Activated CD4-positive, alpha-beta T cell treated with anti-CD3 and anti-CD28 coated beads for 36 hours (primary cell): ENCODE measurements at regions not wholly inside any gene's neighbourhood (a gene's known extent, or its start where the extent isn't known, plus 50 kb on each side); places are given as distances from the start of the nearest gene placed in this dataset.

Experiments
- ATAC-seq: fragments of 200-7000 bp; cut with Tn5 transposase; one replicate; pipeline ENCODE4 v1.10.0; 2021; ENCODE audit warnings: mild to moderate bottlenecking, moderate library complexity
- CTCF ChIA-PET: fragments of 350-600 bp; sonication (Branson Sonifier 250); formaldehyde crosslinking; loops from one replicate; lab custom pipeline; 2021; ENCODE audit warnings: antibody characterized with exemption; lab: Charles Lee
- POLR2A ChIA-PET: fragments of 350-600 bp; sonication (Branson Sonifier 250); formaldehyde crosslinking; loops from one replicate; lab custom pipeline; 2021; ENCODE audit warnings: antibody characterized with exemption, inconsistent platforms; lab: Charles Lee
- DNase-seq: peaks from one replicate; pipeline ENCODE4 v3.0.0-alpha.2; 2020
- H3K27ac Mint-ChIP-seq: one replicate; pipeline ENCODE4 v1.8.0; 2021; ENCODE audit warnings: mixed read lengths
- H3K27me3 Mint-ChIP-seq: one replicate; pipeline ENCODE4 v1.8.0; 2021; ENCODE audit warnings: mixed read lengths
- H3K36me3 Mint-ChIP-seq: one replicate; pipeline ENCODE4 v1.8.0; 2021; ENCODE audit warnings: low read depth, mixed read lengths
- H3K4me1 Mint-ChIP-seq: one replicate; pipeline ENCODE4 v1.8.0; 2021; ENCODE audit warnings: mixed read lengths
- H3K4me3 Mint-ChIP-seq: one replicate; pipeline ENCODE4 v1.8.0; 2021; ENCODE audit warnings: mild to moderate bottlenecking, moderate library complexity, mixed read lengths
- H3K9me3 Mint-ChIP-seq: one replicate; pipeline ENCODE4 v1.8.0; 2021; ENCODE audit warnings: low read depth, mixed read lengths
- intact Hi-C, 2 experiments: fragments of 100-400 bp; cut with DNase I in 1 of 2; cut with micrococcal nuclease in 1 of 2; formaldehyde crosslinking; loops; one replicate each; pipeline versions ENCODE4 v1.14.2 to v1.15.1; 2022 to 2024; cut with DNase I, micrococcal nuclease

DNA sequence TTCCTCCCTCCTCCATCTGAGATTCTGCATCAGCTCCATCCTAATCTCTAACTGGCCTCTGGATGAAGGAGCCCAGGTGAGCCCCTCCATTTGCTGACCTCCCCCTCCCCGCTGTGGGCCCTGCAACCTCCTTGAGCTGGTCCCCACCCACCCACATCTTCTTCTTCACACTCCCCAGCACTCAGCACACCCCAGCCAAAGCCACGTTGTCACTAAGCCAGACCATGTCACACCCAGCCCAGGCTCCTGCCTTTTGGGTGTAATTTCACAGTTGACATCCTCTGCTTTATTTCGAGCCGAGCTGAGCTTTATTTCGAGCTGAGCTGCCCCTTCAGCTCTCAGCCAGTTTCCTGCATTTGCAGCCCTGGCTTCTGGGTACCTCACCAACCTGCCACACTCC is 282.7 kb upstream of the TNRC6C start:
- POLR2A ChIA-PET: no interaction called here
- no peak overlapping the region for H3K27ac Mint-ChIP-seq
- no peaks in the 10 kb centered on the region for H3K9me3 Mint-ChIP-seq
- CTCF ChIA-PET: no interaction called here
- ATAC-seq: no peak
- H3K27me3 Mint-ChIP-seq: no peaks in the 10 kb centered on the region
- no peaks in the 10 kb centered on the region for H3K4me1 Mint-ChIP-seq
- intact Hi-C loops: no loop called here
- no peak overlapping the region for H3K4me3 Mint-ChIP-seq
- no peak for DNase-seq
- no peaks in the 10 kb centered on the region for H3K36me3 Mint-ChIP-seq

DNA sequence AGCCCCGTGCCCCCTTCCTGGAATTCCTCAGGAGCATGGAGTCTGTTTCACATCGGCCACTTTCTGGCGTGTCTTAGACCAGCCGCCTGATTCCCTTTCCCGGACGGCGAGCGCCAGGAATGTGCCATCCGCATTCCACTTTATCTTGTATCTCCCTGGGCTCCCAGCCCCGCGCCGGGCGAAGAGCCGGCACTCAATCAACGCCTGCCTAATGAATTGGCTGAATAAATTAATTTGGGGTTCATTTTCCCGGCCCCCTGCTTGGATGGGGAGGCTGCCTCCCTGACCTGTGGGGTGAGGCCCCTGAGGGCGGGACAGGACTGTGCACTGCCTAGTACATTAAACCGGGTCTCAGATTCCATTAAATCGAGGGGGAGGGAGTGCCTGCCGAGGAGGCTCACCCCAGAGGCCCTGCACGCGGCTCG is 282.3 kb upstream of the TNRC6C start:
- Mint-ChIP-seq H3K4me3 (no peak overlapping the region), H3K36me3 (no peaks in the 10 kb centered on the region), H3K9me3 (no peaks in the 10 kb centered on the region), H3K27me3 (no peaks in the 10 kb centered on the region), H3K27ac (no peak overlapping the region), H3K4me1 (no peaks in the 10 kb centered on the region)
- intact Hi-C loops: no loop called here
- ATAC-seq (no peak), DNase-seq (no peak)
- ChIA-PET POLR2A (no interaction called here), CTCF (no interaction called here)

DNA sequence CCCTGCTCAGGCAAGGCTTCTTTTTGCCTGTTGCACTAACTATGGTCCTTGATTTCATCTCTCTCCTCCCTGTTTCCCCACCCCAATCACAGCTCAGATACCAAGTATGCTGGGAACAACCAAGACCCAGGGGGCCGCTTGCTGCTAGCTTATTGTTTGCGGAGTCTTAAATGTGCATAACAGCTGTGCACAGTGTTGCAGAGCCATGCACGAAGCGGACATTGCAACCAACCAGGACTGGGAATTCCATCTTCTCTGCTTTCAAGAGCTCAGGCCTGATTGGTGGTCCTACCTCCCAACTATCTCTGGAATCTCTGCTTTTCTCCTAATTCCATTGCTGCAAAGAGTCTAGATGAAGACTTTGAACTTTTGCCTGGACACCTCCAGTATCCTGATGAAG is 281.3 kb upstream of the TNRC6C start:
- ChIA-PET CTCF (interaction anchor here (0.5 kb wide), 1 partner anchor 19 kb away, joined by 3 read pairs; no protein-coding TSS in a partner anchor), POLR2A (no interaction called here)
- no peaks in the 10 kb centered on the region for H3K9me3 Mint-ChIP-seq
- H3K27ac Mint-ChIP-seq: no peak overlapping the region
- ATAC-seq (no peak), DNase-seq (no peak)
- no peaks in the 10 kb centered on the region for H3K27me3 Mint-ChIP-seq
- H3K36me3 Mint-ChIP-seq: no peaks in the 10 kb centered on the region
- no peaks in the 10 kb centered on the region for H3K4me1 Mint-ChIP-seq
- no peak overlapping the region for H3K4me3 Mint-ChIP-seq
- intact Hi-C loops: no loop called here

DNA sequence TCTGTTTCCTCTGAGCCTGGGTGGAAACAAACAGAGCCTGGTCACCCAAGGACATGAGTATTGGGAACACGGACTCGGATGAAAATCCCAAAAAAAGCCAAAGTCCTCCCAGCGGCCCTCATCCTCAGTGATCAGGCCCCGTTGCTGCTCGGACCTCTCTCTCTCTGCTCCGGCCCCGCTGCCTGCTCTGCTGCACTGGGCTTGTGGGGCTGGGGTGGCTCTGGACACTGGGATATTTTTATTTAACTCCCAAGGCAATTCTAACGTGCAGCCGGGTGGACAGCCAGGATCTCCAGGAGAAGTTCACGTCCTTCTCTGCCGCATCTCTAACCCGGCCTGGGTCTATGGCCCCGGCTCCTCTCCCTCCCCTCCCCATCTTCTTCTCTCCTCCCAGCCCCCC is 280.9 kb upstream of the TNRC6C start:
- H3K36me3 Mint-ChIP-seq: no peaks in the 10 kb centered on the region
- H3K9me3 Mint-ChIP-seq: no peaks in the 10 kb centered on the region
- ChIA-PET CTCF (interaction anchor here (0.5 kb wide), 1 partner anchor 20 kb away, joined by 3 read pairs; no protein-coding TSS in a partner anchor), POLR2A (no interaction called here)
- no peaks in the 10 kb centered on the region for H3K4me1 Mint-ChIP-seq
- no peak for ATAC-seq
- no peak overlapping the region for H3K27ac Mint-ChIP-seq
- intact Hi-C loops: no loop called here
- no peak overlapping the region for H3K4me3 Mint-ChIP-seq
- H3K27me3 Mint-ChIP-seq: no peaks in the 10 kb centered on the region
- DNase-seq: no peak

DNA sequence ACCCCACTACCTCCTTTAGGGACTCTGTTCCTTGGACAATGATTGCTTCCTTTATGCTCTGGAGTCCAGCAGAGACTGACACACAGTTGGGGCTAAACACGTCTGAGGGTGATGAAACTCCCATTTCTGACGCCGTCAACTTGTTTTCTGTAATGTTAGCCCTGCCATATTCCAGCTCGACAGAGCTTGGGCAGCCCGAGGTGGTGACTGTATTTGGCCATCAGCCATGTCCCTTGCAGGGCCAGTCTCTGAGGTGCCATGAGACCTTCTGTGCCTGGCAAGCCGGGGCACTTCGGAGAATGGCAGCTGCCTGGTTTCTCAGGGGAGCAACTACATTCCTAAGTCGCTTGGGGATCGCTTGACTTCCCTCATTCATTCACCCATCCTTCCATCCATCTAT is 278.9 kb upstream of the TNRC6C start:
- peaks cover 2% of the 10 kb centered on the region for H3K27me3 Mint-ChIP-seq
- H3K4me3 Mint-ChIP-seq: no peak overlapping the region
- H3K27ac Mint-ChIP-seq: no peak overlapping the region
- H3K9me3 Mint-ChIP-seq: no peaks in the 10 kb centered on the region
- no peak for DNase-seq
- no peaks in the 10 kb centered on the region for H3K36me3 Mint-ChIP-seq
- H3K4me1 Mint-ChIP-seq: no peaks in the 10 kb centered on the region
- ChIA-PET CTCF (interaction anchor here (0.6 to 1.4 kb wide), 2 partner anchors 9 to 30 kb away, joined by 3 to 4 read pairs; no protein-coding TSS in a partner anchor), POLR2A (no interaction called here)
- ATAC-seq: no peak
- intact Hi-C loops: no loop called here

DNA sequence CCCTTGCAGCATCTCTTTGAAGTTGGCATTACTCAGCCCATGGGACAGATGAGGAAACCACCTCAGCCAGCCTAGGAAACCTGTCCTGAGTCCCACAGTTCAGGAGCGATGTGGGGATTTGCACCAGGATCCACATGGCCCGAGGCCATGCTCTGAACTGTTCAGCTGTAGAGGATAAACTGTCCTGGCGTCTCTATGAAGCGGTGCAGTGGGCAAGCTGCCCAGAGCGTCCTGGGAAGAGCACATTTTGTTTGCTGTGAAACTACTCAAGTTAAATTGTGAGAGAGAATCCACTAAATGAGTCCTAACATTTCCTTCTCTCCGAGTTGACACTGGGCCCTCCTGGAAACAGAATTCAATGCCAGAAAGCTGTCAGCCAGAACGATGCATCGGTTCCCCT is 276.6 kb upstream of the TNRC6C start:
- no peaks in the 10 kb centered on the region for H3K9me3 Mint-ChIP-seq
- H3K27me3 Mint-ChIP-seq: peaks cover 2% of the 10 kb centered on the region
- POLR2A ChIA-PET: no interaction called here
- no peaks in the 10 kb centered on the region for H3K36me3 Mint-ChIP-seq
- ATAC-seq (no peak), DNase-seq (no peak)
- intact Hi-C loops: no loop called here
- no peak overlapping the region for H3K4me3 Mint-ChIP-seq
- no peaks in the 10 kb centered on the region for H3K4me1 Mint-ChIP-seq
- no peak overlapping the region for H3K27ac Mint-ChIP-seq
- CTCF ChIA-PET: no interaction called here

DNA sequence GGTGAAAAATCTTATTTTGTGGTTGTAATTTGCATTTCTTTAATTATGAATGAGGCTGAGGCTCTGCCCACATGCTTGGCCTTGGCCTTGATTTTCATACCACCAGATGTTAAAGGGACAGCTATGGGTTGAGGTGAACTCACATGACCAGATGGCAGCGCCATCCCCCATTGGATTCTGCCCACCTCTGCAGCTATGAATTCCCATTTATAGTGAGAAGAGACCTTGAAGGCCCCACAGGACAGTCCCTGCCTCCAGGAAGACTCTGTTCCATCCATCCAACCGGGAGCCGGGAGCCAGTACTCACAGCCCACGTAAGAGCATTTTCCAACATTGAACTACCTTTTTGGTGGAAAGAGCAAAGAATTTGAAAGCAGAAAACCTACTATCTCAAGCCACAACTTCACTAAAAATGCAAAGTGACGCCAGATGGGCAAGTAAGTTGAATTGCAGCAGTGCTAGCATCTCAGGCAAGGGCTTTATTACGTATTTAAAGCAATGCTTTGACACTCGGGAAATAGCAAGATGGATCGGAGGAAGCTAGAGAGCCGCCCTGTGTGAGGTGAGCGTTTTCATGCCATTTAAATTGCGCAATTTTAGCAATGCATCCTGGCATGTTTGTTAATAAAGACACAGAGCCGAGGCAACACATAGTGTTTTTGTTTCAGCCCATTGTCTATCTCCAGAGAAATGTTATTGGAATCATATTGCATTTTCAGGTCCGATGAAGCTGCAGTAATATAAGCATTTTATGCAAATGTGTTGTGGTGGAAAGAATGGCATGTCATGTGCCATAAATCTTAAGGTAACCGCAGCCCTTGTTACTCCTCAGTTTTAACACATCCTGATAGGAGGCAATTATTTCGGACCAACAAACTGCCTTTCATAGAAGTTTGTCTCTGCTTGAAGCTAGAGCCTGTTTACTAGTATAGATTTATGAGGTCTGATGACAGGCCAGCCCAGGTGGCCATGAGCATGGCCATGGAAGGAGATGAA is 273.4 kb upstream of the TNRC6C start:
- CTCF ChIA-PET: interaction anchor here (0.9 kb wide), 1 partner anchor 122 kb away, joined by 3 read pairs; no protein-coding TSS in a partner anchor
- peaks cover 2% of the 10 kb centered on the region for H3K27me3 Mint-ChIP-seq
- H3K4me3 Mint-ChIP-seq: no peak overlapping the region
- POLR2A ChIA-PET: interaction anchor here (0.7 kb wide), 1 partner anchor 112 kb away, joined by 3 read pairs; no protein-coding TSS in a partner anchor
- H3K4me1 Mint-ChIP-seq: peaks cover under 1% of the 10 kb centered on the region
- no peaks in the 10 kb centered on the region for H3K36me3 Mint-ChIP-seq
- no peak for ATAC-seq
- H3K9me3 Mint-ChIP-seq: no peaks in the 10 kb centered on the region
- intact Hi-C loops: no loop called here
- H3K27ac Mint-ChIP-seq: no peak overlapping the region
- no peak for DNase-seq

DNA sequence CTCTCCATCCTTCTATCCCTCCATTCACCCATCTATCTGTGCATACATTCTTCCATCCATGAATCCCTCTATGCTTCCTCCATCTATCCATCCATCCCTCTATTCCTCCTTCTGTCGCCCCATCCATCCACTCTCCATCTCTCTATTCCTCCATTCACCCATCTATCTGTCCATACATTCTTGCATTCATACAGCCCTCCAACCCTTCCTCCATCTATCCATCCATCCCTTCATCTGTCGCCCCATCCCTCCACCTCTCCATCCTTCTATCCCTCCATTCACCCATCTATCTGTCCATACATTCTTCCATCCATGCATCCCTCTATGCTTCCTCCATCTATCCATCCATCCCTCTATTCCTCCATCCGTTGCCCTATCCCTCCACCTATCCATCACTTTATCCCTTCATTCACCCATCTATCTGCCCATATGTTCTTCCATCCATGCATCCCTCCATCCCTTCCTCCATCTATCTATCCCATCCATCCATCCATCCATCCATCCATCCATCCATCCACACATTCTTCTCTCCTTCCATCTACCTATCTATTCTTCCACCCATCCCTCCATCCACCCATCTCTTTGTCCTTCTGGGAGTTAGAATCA is 272.5 kb upstream of the TNRC6C start:
- no peaks in the 10 kb centered on the region for H3K9me3 Mint-ChIP-seq
- no peak overlapping the region for H3K4me3 Mint-ChIP-seq
- intact Hi-C loops: no loop called here
- POLR2A ChIA-PET: no interaction called here
- CTCF ChIA-PET: interaction anchor here (0.7 to 0.9 kb wide), 2 partner anchors 122 to 152 kb away, joined by 3 read pairs; no protein-coding TSS in a partner anchor
- DNase-seq: no peak
- H3K4me1 Mint-ChIP-seq: peaks cover 6% of the 10 kb centered on the region
- no peak overlapping the region for H3K27ac Mint-ChIP-seq
- no peaks in the 10 kb centered on the region for H3K36me3 Mint-ChIP-seq
- ATAC-seq: no peak
- peaks cover 2% of the 10 kb centered on the region for H3K27me3 Mint-ChIP-seq

DNA sequence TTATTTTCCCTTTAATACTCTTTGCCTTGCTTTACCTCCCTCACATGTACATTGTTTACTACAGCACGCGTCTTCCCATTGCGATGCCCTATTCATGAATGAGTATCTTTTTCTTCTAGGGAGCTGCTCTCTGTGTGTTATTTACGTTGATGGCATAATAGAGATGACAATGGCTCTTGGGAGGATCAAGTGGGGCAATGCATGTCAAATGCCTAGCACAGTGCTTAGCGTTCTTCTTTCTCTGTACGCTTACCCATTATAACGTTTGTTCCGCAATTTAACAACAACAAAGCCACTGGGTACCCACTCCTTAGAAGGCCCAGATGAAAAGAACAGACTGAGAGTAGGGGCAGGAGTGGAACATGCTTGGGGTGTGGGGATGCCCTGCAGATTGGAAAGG is 271.6 kb upstream of the TNRC6C start:
- Mint-ChIP-seq H3K9me3 (no peaks in the 10 kb centered on the region), H3K36me3 (no peaks in the 10 kb centered on the region), H3K27me3 (peaks cover 2% of the 10 kb centered on the region), H3K4me3 (no peak overlapping the region), H3K4me1 (peaks cover 12% of the 10 kb centered on the region), H3K27ac (no peak overlapping the region)
- DNase-seq (no peak), ATAC-seq (no peak)
- intact Hi-C loops: no loop called here
- ChIA-PET CTCF (no interaction called here), POLR2A (no interaction called here)

DNA sequence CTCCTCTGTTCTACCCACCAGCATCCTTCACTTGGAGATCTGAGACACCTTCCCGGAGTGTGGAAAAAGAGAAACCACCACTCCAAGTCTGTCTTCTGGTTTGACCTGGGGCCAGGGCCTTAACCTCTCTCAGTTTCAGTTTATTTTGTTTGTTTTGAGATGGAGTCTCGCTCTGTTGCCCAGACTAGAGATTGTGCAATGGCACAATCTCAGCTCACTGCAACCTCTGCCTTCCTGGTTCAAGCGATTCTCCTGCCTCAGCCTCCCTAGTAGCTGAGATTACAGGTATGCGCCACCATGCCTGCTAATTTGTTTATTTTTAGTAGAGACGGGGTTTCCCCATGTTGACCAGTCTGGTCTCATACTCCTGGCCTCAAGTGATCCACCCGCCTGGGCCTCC is 271.1 kb upstream of the TNRC6C start:
- CTCF ChIA-PET: no interaction called here
- H3K27me3 Mint-ChIP-seq: peaks cover 2% of the 10 kb centered on the region
- DNase-seq: no peak
- no peaks in the 10 kb centered on the region for H3K9me3 Mint-ChIP-seq
- no peak overlapping the region for H3K4me3 Mint-ChIP-seq
- POLR2A ChIA-PET: no interaction called here
- H3K27ac Mint-ChIP-seq: no peak overlapping the region
- no peaks in the 10 kb centered on the region for H3K36me3 Mint-ChIP-seq
- H3K4me1 Mint-ChIP-seq: peaks cover 17% of the 10 kb centered on the region
- intact Hi-C loops: no loop called here
- no peak for ATAC-seq

DNA sequence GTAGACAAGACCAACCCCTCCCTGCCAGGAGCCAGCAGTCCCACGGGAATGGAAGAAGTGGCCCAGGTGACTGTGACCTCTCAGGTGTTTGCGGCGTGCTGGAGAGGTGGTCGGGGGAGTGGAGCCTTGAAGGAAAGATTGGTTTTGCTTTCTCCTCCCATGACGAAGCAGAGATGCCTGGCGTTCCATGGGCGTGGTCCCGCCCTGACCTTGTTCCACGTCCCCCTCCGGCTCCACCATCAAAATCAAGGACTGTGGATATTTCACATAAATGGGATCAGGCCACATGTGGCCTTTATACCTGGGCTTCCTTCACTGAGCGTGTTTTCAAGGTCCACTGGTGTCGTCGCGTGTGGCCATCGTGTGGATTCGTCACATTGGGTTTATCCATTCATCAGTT is 270.6 kb upstream of the TNRC6C start:
- no peak for DNase-seq
- H3K27me3 Mint-ChIP-seq: peaks cover 2% of the 10 kb centered on the region
- H3K4me3 Mint-ChIP-seq: no peak overlapping the region
- H3K27ac Mint-ChIP-seq: no peak overlapping the region
- ATAC-seq: no peak
- CTCF ChIA-PET: no interaction called here
- POLR2A ChIA-PET: no interaction called here
- no peaks in the 10 kb centered on the region for H3K9me3 Mint-ChIP-seq
- intact Hi-C loops: no loop called here
- no peaks in the 10 kb centered on the region for H3K36me3 Mint-ChIP-seq
- peaks cover 22% of the 10 kb centered on the region for H3K4me1 Mint-ChIP-seq

DNA sequence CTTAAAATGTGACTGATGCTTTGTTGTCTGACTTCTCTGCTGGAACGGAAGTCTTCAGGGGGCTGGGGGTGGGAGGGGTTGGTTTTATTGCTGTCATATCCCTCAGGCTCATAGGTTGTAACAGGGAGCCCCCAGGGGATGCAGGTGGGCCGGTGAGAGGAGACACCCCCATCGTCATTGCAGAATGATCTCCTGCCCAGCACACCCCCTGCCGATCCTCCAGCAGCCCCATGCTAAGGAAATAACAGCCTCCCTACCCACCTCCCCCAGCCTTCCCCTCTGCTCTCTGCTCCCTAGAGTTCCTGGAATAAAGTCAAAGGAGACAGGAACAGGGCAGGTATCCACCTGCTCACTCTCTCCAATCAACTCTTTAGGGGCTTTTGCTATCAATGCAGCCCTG is 270.1 kb upstream of the TNRC6C start:
- POLR2A ChIA-PET: no interaction called here
- H3K27me3 Mint-ChIP-seq: peaks cover 2% of the 10 kb centered on the region
- ATAC-seq (no peak), DNase-seq (no peak)
- H3K36me3 Mint-ChIP-seq: no peaks in the 10 kb centered on the region
- H3K9me3 Mint-ChIP-seq: no peaks in the 10 kb centered on the region
- intact Hi-C loops: no loop called here
- no peak overlapping the region for H3K27ac Mint-ChIP-seq
- peaks cover 22% of the 10 kb centered on the region for H3K4me1 Mint-ChIP-seq
- CTCF ChIA-PET: no interaction called here
- no peak overlapping the region for H3K4me3 Mint-ChIP-seq
